Choroid plexus epithelial cell (primary cell): ENCODE measurements at regions not wholly inside any gene's neighbourhood (a gene's known extent, or its start where the extent isn't known, plus 50 kb on each side); places are given as distances from the start of the nearest gene placed in this dataset.

Source experiments
- DNase-seq: peaks from one replicate; pipeline ENCODE4 v3.0.0-alpha.2; 2010; ENCODE audit warnings: low read depth
- H3K4me3 ChIP-seq: 2 replicates; pipeline ENCODE4 v1.5.1; 2011; ENCODE audit warnings: low read depth, mild to moderate bottlenecking, control low read depth, low read length, moderate library complexity
- CTCF ChIP-seq: conservative IDR thresholded peaks from 2 replicates; pipeline ENCODE4 v1.5.1; 2011; ENCODE audit warnings: low read depth, mild to moderate bottlenecking, control low read depth, inconsistent platforms, low read length, moderate library complexity

GRCh38 chr5:88130211-88130815 is 138.3 kb downstream of the TMEM161B start:
- no peak for DNase-seq
- no peak for TF ChIP-seq CTCF
- no peak overlapping the region for H3K4me3 ChIP-seq

- no peak for TF ChIP-seq CTCF
- DNase-seq, result no peak
- no peak overlapping the region for H3K4me3 ChIP-seq
Measured at GRCh38 chr5:88128813-88129212, 139.8 kb downstream of the TMEM161B start.

GRCh38 chr5:88119535-88120125 is 149.0 kb downstream of the TMEM161B start:
- no peak for DNase-seq
- no peak overlapping the region for H3K4me3 ChIP-seq
- no peak for TF ChIP-seq CTCF

- no peak overlapping the region for H3K4me3 ChIP-seq
- TF ChIP-seq CTCF, result no peak
- no peak for DNase-seq
Measured at GRCh38 chr5:88118179-88118578, 150.5 kb downstream of the TMEM161B start.

GRCh38 chr5:88117546-88117945 is 151.1 kb downstream of the TMEM161B start:
- TF ChIP-seq CTCF, result no peak
- DNase-seq, result no peak
- no peak overlapping the region for H3K4me3 ChIP-seq

GRCh38 chr5:88116396-88116795 is 152.2 kb downstream of the TMEM161B start:
- no peak for DNase-seq
- H3K4me3 ChIP-seq, result no peak overlapping the region
- no peak for TF ChIP-seq CTCF

GRCh38 chr5:88115211-88115610 is 153.4 kb downstream of the TMEM161B start:
- no peak for TF ChIP-seq CTCF
- H3K4me3 ChIP-seq, result no peak overlapping the region
- no peak for DNase-seq
